ENCODE measurements at regions not wholly inside any gene's neighbourhood (a gene's known extent, or its start where the extent isn't known, plus 50 kb on each side); places are given as distances from the start of the nearest gene placed in this dataset.

DNA sequence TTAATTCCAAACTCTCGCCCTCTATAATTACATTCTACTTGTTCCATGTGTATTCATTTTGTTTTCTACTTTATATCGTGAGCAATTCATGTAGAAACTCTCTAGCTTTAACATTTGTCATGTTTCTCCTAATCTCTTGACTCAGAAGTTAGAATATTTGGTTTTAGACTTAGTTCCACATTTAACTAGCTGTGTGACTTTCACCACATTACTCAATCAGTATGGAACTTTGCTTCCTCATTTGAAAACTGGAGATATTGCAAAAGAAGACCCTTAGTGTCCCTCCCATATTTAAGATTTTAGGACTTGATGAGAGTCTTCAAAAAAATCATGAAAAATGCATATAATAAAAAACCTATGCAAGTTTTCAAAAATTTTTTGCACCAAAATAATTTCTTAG, 447.5 kb downstream of the GXYLT1 start:
- TF ChIP-seq, protein P1, sequence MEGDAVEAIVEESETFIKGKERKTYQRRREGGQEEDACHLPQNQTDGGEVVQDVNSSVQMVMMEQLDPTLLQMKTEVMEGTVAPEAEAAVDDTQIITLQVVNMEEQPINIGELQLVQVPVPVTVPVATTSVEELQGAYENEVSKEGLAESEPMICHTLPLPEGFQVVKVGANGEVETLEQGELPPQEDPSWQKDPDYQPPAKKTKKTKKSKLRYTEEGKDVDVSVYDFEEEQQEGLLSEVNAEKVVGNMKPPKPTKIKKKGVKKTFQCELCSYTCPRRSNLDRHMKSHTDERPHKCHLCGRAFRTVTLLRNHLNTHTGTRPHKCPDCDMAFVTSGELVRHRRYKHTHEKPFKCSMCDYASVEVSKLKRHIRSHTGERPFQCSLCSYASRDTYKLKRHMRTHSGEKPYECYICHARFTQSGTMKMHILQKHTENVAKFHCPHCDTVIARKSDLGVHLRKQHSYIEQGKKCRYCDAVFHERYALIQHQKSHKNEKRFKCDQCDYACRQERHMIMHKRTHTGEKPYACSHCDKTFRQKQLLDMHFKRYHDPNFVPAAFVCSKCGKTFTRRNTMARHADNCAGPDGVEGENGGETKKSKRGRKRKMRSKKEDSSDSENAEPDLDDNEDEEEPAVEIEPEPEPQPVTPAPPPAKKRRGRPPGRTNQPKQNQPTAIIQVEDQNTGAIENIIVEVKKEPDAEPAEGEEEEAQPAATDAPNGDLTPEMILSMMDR (IDR thresholded peaks at IDR 0.05; ENCODE audit: low read depth, low read length, missing control alignments) = no peak
- no peak overlapping the region for H3K4me3 ChIP-seq (ENCODE audit: low read depth, low read length)
- DNase-seq (ENCODE audit: low read depth) = no peak

DNA sequence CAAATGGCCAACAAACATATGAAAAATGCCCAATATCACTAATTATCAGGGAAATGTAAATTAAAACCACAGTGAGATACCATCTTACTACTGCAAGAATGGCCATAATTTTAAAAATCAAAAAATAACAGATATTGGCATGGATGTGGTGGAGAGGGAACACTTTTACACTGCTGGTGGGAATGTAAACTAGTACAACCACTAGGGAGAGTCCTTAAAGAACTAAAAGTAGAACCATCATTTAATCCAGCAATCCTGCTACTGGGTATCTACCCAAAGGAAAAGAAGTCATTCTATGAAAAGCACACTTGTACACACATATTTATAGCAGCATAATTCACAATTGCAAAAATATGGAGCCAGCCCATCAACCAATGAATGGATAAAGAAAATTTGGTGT, 459.7 kb downstream of the GXYLT1 start:
- no peak overlapping the region for H3K4me3 ChIP-seq (ENCODE audit: low read depth, low read length)
- DNase-seq (ENCODE audit: low read depth) = no peak
- TF ChIP-seq, protein P1 (IDR thresholded peaks at IDR 0.05; ENCODE audit: low read depth, low read length, missing control alignments) = no peak

DNA sequence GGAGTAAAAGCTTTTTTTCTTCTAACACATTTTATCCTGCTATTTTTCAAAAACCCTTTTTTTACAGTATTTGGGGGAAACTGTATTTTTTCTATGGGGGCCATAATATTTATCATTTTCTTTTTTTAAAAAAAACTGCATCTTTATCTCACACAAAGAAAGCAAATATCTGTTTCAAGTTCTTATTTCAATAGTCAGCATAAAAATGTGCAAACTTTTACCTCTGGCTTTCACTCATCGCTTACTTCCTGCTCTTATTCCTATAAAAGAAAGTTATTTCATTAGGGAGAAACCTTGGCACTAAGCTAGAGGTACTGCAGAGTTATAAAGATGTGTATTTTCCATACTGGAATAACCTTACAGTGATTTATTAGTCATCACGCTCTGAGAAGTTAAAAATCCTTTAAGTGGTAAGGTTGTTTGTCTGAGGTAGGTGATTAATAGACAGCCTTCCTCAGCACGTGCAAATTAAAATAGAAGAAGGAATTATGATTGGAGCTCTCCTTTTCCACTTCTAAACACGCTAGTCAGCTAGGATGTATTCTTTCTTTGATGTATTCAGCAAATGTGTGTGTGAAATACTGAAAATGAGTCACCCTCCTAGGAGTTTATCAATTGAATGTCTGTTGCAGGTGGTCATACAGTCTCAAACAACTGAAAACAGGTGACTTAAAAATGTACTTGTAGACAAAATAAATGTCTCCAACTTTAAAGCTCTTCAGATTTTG, 461.0 kb downstream of the GXYLT1 start:
- TF ChIP-seq, protein P1 (IDR thresholded peaks at IDR 0.05; ENCODE audit: low read depth, low read length, missing control alignments) = no peak
- H3K4me3 ChIP-seq (ENCODE audit: low read depth, low read length) = no peak overlapping the region
- no peak for DNase-seq (ENCODE audit: low read depth)

DNA sequence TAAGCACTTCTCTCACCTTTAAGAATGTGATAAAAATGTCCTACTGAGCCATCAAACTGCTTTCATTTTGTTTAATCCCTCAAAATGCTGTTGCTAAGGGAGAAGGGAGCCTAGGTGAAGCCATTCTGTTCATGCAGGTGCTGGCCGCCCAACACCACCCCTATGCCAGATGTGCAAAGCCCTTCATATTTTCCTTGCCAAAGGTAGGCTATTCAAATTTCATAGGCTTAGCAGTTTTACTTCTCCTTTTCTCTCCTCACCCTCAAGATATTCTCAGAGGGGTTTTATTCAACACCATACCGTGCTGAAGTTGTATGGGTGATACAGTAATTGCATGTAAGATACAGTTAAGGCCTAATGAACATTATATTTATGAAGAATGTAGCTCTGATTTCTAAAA, 461.7 kb downstream of the GXYLT1 start:
- no peak overlapping the region for H3K4me3 ChIP-seq (ENCODE audit: low read depth, low read length)
- no peak for DNase-seq (ENCODE audit: low read depth)

DNA sequence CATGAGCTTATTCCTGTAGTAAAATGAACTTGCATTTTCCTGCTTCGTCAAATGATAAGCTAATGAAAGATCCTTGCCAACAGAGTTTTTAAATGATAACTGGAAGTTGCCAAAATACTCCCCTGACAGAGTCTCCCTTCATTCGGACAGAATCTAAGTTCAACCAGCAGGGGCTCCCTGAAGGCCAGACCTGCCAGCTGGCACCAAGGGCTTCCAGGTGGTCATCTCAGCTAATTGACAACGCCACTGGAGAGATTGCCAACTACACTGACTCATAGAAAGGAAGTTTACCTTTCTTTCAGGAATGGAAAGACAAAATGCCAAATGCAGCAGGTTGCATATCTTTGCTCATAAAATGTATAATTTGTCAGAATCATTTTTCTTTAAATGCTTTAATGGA, 462.8 kb downstream of the GXYLT1 start:
- TF ChIP-seq, protein P1 (IDR thresholded peaks at IDR 0.05; ENCODE audit: low read depth, low read length, missing control alignments) = no peak
- no peak for DNase-seq (ENCODE audit: low read depth)
- no peak overlapping the region for H3K4me3 ChIP-seq (ENCODE audit: low read depth, low read length)

More for the DNA sequence above, 461.7 kb downstream of the GXYLT1 start:
- TF ChIP-seq, protein P1 (IDR thresholded peaks at IDR 0.05; ENCODE audit: low read depth, low read length, missing control alignments) = no peak

DNA sequence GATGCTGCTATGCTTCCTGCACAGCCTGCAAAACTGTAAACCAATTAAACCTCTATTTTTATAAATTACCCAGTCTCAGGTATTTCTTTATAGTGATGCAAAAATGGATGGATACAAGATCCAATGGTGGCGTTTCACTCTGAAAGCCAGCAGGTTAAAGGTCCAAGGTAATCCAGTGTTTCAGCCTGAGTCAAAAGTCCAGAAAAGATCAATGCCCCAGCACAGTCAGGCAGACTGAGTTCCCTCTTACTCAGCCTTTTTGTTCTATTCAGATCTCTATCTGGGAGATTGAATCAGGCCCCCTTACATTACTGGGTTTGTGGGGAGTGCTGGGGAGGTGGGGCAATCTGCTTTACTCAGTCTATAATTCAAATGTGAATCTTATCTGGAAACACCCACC, 464.5 kb downstream of the GXYLT1 start:
- TF ChIP-seq, protein P1 (IDR thresholded peaks at IDR 0.05; ENCODE audit: low read depth, low read length, missing control alignments) = no peak
- H3K4me3 ChIP-seq (ENCODE audit: low read depth, low read length) = no peak overlapping the region
- no peak for DNase-seq (ENCODE audit: low read depth)
